GM19240 (cell line): ENCODE measurements at regions not wholly inside any gene's neighbourhood (a gene's known extent, or its start where the extent isn't known, plus 50 kb on each side); places are given as distances from the start of the nearest gene placed in this dataset.
"Not testable (repeated sequence)": the region's sequence is repeated elsewhere in the genome, so short reads cannot be mapped to it uniquely, and the experiment has no call there.

ENCODE experiments used
- DNase-seq: peaks from one replicate; pipeline ENCODE4 v3.0.0; 2011; ENCODE audit warnings: low spot score; ENCODE audit not compliant: insufficient read length

GRCh38 chr1:47522935-47523834, 85.3 kb downstream of the FOXD2 start:
- DNase-seq, result no peak

GRCh38 chr1:47523835-47524215, 86.0 kb downstream of the FOXD2 start:
- DNase-seq, result no peak

DNA sequence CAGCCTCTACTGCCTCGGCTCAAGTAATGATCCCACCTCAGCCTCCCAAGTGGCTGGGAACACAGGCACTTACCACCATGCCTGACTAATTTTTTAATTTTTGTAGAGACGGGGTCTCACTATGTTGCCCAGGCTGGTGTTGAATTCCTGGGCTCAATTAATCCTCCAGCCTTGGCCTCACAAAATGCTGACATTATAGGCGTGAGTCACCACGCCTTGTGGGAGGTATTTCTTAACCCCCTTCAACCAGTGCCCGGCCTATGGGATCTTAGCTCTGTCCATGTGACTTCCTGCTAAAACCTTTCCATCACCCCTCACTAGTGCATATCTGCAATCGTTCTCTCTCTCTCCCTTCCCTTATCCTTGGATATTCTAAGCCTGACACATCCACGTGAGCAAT, 86.4 kb downstream of the FOXD2 start:
- DNase-seq, result no peak

- no peak for DNase-seq
These were observed 89.9 kb downstream of the FOXD2 start for GRCh38 chr1:47527653-47528272.

- no peak for DNase-seq
These were observed 91.8 kb downstream of the FOXD2 start for GRCh38 chr1:47529520-47530098.

- DNase-seq, result no peak
These were observed 95.3 kb downstream of the FOXD2 start for GRCh38 chr1:47532921-47533792.

GRCh38 chr1:47533793-47534328, 96.0 kb downstream of the FOXD2 start:
- DNase-seq, result no peak

GRCh38 chr1:47534436-47534835, 96.6 kb downstream of the FOXD2 start:
- no peak for DNase-seq

- no peak for DNase-seq
These were observed 98.8 kb downstream of the FOXD2 start for GRCh38 chr1:47536646-47537118.

GRCh38 chr1:47537268-47537667, 99.4 kb downstream of the FOXD2 start:
- DNase-seq, result no peak

DNA sequence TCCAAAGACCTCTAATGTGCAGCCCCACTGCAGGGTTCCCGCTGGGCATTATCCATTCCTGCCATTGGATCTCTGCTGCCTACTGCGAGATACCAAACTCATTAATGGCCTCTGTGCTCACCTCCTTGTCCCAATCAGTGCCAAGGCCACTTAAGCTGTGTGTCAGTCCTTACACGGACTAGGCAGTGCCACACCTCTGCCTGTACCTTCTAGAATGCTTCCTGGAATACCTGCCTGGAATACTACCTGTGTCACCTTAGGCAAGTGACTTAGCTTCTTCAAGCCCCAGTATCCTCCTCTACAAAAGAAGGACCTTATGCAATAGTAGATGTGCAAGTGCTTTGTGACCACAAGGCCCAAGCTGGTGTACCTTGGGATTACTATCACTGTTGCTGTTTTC, 100.1 kb downstream of the FOXD2 start:
- no peak for DNase-seq

- not testable (repeated sequence) for DNase-seq
These were observed 100.7 kb downstream of the FOXD2 start for GRCh38 chr1:47538530-47538929.

DNA sequence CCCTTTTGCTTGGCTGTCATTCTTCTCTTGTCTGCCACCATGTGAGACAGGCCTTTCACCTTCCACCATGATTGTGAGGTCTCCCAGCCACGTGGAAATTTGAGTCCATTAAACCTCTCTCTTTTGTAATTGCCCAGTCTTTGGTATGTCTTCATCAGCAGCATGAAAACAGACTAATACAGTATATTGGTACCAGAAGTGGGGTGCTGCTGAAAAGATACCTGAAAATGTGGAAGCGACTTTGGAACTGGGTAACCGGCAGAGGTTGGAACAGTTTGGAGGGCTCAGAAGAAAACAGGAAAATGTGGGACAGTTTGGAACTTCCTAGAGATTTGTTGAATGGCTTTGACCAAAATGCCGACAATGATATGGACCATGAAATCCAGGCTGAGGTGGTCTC, 103.9 kb downstream of the FOXD2 start:
- not testable (repeated sequence) for DNase-seq

DNA sequence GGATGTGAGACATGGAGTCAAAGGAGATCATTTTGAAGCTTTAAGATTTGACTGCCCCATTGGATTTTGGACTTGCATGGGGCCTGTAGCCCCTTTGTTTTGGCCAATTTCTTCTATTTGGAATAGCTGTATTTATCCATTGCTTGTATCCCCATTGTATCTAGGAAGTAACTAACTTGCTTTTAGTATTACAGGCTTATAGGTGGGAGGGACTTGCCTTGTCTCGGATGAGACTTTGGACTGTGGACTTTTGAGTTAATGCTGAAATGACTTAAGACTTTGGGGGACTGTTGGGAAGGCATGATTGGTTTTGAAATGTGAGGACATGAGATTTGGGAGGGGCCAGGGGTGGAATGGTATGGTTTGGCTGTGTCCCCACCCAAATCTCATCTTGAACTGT, 105.2 kb downstream of the FOXD2 start:
- not testable (repeated sequence) for DNase-seq

GRCh38 chr1:47545912-47546483, 108.2 kb downstream of the FOXD2 start:
- no peak for DNase-seq

GRCh38 chr1:47547753-47548573, 110.1 kb downstream of the FOXD2 start:
- no peak for DNase-seq

DNA sequence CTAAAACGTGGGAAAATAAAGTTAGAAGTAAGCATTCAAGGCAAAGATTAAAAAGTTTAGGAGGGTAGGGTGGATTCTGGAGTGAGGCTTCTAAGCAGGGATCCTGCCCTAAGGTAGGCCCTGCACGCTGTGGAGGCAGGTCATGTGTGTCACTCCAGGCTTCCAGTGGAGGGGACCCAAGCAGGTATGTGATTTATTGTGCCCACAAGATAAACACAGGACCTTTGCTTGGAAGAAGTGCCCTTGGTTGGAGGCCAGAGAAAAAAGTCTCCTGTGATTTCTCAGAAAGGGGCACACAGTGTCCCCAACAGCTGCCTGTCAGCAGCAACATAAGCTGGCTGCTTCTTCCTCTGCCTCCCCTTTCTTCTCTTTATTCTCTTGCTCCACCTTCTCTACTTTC, 110.8 kb downstream of the FOXD2 start:
- no peak for DNase-seq

DNA sequence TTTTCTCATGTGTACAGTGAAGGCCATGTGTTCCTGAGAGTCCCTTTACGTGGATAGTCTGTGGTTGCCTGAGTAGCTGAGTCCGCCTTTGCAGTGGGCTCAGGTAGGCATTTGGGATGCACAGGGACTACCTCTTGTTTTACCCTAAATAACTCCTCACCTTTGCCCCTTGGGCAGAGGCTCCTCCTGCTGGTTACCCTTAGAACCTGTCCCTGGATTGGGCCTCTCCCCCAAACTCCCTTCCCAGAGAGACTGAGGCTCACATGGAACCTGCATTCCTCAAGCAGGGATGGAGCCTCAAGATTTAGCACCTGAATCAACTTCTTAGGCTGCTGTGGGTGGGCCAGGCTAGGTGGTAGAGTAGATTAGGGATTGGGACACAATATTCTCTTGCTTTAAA, 111.7 kb downstream of the FOXD2 start:
- no peak for DNase-seq

GRCh38 chr1:47550929-47551328, 113.1 kb downstream of the FOXD2 start:
- DNase-seq, result no peak

GRCh38 chr1:47551971-47552528, 114.2 kb downstream of the FOXD2 start:
- no peak for DNase-seq
